ENCODE measurements at regions not wholly inside any gene's neighbourhood (a gene's known extent, or its start where the extent isn't known, plus 50 kb on each side); places are given as distances from the start of the nearest gene placed in this dataset.

DNA sequence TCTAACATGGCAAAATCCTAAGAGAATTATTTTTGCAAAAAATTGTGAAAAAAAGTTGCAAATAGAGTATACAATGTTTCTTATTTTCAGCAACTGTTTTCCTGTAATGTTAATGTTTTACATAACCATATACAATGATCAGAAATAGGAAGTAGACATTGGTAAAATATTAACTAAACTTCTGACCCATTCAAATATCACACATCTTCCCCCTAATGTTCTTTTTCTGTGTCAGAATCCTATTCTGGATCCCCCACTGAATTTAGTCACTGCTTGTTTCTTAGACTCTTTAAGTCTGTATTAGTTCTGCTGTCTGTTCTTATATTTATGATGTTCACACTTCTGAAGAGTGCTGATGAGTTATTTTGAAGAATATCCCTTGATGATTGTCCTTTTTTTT is 62.0 kb downstream of the HFE start:
- TF ChIP-seq, protein P1, sequence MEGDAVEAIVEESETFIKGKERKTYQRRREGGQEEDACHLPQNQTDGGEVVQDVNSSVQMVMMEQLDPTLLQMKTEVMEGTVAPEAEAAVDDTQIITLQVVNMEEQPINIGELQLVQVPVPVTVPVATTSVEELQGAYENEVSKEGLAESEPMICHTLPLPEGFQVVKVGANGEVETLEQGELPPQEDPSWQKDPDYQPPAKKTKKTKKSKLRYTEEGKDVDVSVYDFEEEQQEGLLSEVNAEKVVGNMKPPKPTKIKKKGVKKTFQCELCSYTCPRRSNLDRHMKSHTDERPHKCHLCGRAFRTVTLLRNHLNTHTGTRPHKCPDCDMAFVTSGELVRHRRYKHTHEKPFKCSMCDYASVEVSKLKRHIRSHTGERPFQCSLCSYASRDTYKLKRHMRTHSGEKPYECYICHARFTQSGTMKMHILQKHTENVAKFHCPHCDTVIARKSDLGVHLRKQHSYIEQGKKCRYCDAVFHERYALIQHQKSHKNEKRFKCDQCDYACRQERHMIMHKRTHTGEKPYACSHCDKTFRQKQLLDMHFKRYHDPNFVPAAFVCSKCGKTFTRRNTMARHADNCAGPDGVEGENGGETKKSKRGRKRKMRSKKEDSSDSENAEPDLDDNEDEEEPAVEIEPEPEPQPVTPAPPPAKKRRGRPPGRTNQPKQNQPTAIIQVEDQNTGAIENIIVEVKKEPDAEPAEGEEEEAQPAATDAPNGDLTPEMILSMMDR (conservative IDR thresholded peaks at IDR 0.05): no peak
- no peak overlapping the region for H3K27ac ChIP-seq

DNA sequence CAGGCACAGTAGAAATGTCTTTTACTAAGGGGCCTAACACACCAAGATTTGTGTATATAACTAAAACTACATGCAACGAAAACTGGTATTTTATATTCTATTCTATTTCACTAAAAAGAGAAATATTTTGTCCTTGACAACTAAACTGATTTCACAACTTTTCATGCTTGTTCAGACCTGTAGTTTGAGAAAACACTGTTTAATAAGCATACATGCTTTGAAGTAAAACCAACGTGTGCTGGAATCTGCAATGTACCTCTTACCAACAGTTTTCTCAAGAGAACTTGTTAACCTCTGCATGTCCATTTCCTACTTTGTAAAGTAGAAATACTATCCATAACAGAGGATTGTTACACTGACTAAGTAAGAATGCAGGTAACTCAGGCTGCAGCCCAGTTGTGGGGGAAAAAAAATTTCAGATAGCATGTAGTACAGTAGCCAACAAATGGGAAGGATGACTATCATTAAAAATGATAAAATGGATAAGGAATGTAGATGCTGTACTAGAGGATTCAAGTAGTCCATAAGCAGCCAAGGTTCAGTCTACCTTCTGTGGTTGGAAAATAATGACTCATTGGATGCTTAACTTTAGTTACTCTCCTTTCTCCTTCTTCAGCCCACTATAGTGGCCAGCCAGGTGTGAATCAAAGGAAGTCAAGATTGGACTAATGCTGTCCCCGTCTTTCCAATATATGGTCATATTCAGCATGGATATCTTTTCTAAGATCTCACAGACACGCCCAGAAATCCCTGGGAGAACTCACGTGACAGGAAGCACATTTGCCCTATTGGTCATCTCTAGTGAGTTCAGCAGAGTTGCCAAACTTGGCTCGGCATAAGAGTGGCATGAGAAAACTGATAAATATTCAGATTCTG is 65.2 kb downstream of the HFE start:
- TF ChIP-seq, protein P1 (conservative IDR thresholded peaks at IDR 0.05): no peak
- no peak overlapping the region for H3K27ac ChIP-seq

DNA sequence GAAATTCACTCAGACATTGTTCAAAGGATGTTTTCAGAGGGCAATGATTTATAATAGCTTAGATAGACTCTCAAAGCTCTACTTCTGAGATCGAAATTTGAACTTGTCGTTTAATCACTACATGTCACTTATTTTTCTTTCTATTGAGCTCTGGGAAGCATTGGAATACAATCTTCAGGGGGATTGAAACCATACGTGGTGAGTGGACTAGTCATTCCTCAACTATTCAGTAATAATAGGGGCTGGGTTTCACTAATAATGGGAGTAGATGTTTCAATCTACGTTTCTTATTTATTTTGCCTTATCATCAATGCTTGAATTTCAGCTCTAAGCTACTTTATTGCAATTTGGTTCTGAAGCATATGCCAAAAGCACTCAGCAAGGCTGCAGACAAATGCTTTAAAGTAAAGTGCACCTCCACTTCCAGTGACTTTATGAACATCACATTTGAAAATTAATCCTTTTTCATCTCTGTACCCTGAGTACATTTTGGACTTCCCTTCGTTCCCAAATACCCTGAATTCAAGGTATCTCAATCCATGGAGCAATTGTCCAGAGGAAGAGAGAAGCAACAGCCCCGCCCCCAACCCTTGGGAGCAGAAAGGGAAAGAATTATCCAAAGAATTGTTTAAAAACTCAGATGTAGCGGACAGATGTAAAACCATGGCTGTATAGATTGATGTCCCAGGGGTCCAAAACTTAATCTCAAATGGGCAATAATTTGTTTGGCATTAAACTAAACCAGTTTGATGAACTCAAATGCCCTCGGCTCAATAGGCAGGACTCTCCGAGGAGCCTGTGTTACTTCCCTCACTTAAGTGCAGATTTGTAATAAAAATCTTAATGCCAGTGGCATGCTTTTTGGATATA is 68.1 kb downstream of the HFE start:
- peak overlapping the region; percentile 90 for H3K27ac ChIP-seq
- TF ChIP-seq, protein P1 (conservative IDR thresholded peaks at IDR 0.05): no peak

DNA sequence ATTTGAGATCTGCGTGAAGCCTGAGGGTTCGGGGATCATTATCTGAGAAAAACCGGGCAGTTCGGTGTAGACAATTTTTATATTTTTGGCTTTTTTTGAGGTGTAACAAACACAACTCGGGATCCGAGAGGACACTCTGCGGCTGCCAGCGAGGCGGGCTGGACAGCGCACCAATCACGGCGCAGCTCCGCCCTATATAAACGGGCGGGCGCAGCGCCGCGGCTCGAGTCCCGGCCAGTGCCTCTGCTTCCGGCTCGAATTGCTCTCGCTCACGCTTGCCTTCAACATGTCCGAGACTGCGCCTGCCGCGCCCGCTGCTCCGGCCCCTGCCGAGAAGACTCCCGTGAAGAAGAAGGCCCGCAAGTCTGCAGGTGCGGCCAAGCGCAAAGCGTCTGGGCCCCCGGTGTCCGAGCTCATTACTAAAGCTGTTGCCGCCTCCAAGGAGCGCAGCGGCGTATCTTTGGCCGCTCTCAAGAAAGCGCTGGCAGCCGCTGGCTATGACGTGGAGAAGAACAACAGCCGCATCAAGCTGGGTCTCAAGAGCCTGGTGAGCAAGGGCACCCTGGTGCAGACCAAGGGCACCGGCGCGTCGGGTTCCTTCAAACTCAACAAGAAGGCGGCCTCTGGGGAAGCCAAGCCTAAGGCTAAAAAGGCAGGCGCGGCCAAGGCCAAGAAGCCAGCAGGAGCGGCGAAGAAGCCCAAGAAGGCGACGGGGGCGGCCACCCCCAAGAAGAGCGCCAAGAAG is 69.0 kb downstream of the HFE start:
- H3K27ac ChIP-seq: peak overlapping the region; percentile 90
- TF ChIP-seq, protein P1 (conservative IDR thresholded peaks at IDR 0.05): no peak

DNA sequence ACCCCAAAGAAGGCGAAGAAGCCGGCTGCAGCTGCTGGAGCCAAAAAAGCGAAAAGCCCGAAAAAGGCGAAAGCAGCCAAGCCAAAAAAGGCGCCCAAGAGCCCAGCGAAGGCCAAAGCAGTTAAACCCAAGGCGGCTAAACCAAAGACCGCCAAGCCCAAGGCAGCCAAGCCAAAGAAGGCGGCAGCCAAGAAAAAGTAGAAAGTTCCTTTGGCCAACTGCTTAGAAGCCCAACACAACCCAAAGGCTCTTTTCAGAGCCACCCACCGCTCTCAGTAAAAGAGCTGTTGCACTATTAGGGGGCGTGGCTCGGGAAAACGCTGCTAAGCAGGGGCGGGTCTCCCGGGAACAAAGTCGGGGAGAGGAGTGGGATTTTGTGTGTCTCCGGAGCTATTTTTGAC is 69.6 kb downstream of the HFE start:
- TF ChIP-seq, protein P1 (conservative IDR thresholded peaks at IDR 0.05): no peak
- H3K27ac ChIP-seq: peak overlapping the region; percentile 90

DNA sequence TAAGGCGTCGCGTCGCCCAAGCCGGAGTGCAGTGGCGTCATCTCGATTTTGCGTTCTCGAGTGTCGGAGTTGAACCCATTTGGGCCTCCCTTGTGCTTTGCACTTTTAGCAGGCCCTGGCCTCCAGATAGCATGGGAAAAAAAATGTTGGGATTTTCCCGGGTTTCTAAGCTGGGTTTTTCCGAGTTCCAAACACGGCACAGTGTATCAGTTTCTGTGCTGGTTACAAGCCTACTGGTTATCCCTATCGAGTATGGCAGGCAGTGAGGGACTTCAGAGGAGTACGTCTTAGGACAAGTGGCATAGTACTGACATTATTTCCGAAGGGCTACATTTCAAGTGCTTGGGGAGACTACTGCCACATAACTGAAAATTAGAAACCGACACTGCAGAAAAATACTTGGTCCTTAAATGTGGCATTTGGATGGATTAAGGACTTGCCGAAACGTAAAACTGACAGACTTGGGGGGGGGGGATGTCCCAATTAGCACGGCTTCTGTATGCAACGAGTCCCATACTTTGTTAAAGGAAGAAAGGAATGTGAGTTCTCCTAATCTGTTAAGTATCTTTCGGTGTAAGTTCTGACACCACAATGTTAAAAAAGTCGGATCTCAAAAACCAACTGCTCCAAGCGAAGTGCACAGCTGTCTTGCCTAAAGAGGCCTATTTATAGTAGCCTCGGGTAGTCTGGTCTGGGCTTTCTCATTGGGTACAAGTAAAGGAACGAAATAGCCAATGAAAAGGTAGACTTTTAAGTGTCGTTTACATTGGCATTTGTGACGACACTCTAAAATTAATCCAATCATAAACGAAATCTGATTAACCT is 70.2 kb downstream of the HFE start:
- TF ChIP-seq, protein P1 (conservative IDR thresholded peaks at IDR 0.05): no peak
- peak overlapping the region; percentile 90 for H3K27ac ChIP-seq

Data from VCaP (cell line).